GM12878 (cell line): ENCODE measurements at regions not wholly inside any gene's neighbourhood (a gene's known extent, or its start where the extent isn't known, plus 50 kb on each side); places are given as distances from the start of the nearest gene placed in this dataset.

Experiments
- ATAC-seq: fragments of 200-7000 bp; cut with Tn5 transposase; 3 replicates; pipeline ENCODE4 v1.9.1; 2020; ENCODE audit warnings: mild to moderate bottlenecking, moderate library complexity
- BruUV-seq: library from RNA; stranded (reverse); fragments of 400-500 nt; replicated peaks from 2 replicates; lab custom pipeline; 2021; lab: Mats Ljungman, UMichigan
- CTCF ChIA-PET: fragments of 300-600 bp; sonication (Branson Sonifier 250); formaldehyde crosslinking; extraction: SDS; loops from one replicate; lab custom pipeline; 2021; ENCODE audit warnings: inconsistent platforms; lab: Yijun Ruan, JAX
- POLR2A ChIA-PET: fragments of 350-600 bp; formaldehyde crosslinking; extraction: SDS; loops from one replicate; lab custom pipeline; 2021; ENCODE audit warnings: inconsistent platforms; lab: Charles Lee
- RAD21 ChIA-PET: fragments of 300-600 bp; sonication (Branson Sonifier 250); formaldehyde crosslinking; loops from one replicate; lab custom pipeline; 2023; ENCODE audit warnings: antibody characterized with exemption; ENCODE audit not compliant: unreplicated experiment; lab: Charles Lee
- SMC1A ChIA-PET: fragments of 300-600 bp; sonication (Branson Sonifier 250); formaldehyde crosslinking; loops from one replicate; lab custom pipeline; 2023; ENCODE audit not compliant: unreplicated experiment, uncharacterized antibody; lab: Charles Lee
- DNase-seq: peaks from one replicate; pipeline ENCODE4 v3.0.0-alpha.2; 2011; ENCODE audit warnings: low read depth, low spot score
- FAIRE-seq: peaks from 3 replicates; lab custom pipeline; 2011; peaks lifted over from hg19 to GRCh38; lab: Jason Lieb, UNC
- H2AFZ ChIP-seq: 2 replicates; pipeline ENCODE4 v1.6.0; 2011; ENCODE audit warnings: low read depth, low read length, control low read depth; ENCODE audit not compliant: control insufficient read depth
- H3K27ac ChIP-seq: 2 replicates; pipeline ENCODE4 v1.5.1; 2011; ENCODE audit warnings: control low read depth; ENCODE audit not compliant: control insufficient read depth, insufficient read depth
- H3K27me3 ChIP-seq, 2 experiments: replicated peaks in 1 of 2; 2 replicates each; pipeline versions ENCODE4 v1.6.0 to v1.6.1; 2011; ENCODE audit warnings: low read length in 1 of 2; ENCODE audit not compliant: control insufficient read depth in 2 of 2, insufficient read depth in 2 of 2
- H3K36me3 ChIP-seq, 2 experiments: 2 replicates each; pipeline ENCODE4 v1.5.1; 2011; ENCODE audit warnings: low read length in 1 of 2; ENCODE audit not compliant: control insufficient read depth in 2 of 2, insufficient read depth in 2 of 2
- H3K4me1 ChIP-seq: 2 replicates; pipeline ENCODE4 v1.6.1; 2011; ENCODE audit warnings: mild to moderate bottlenecking, low read length, moderate library complexity, mixed read lengths; ENCODE audit not compliant: control insufficient read depth, insufficient read depth
- H3K4me2 ChIP-seq: 2 replicates; pipeline ENCODE4 v1.6.0; 2011; ENCODE audit warnings: control low read depth; ENCODE audit not compliant: control insufficient read depth, insufficient read depth
- H3K4me3 ChIP-seq: fragments of 200-600 bp; sonication (generic); 2 replicates; pipeline ENCODE4 v1.5.1; 2016
- H3K79me2 ChIP-seq: 2 replicates; pipeline ENCODE4 v1.6.0; 2011; ENCODE audit warnings: low read length; ENCODE audit not compliant: control insufficient read depth, insufficient read depth
- H3K9ac ChIP-seq: 2 replicates; pipeline ENCODE4 v1.8.0; 2011; ENCODE audit warnings: low read length, control low read depth, mixed read lengths; ENCODE audit not compliant: control insufficient read depth, insufficient read depth
- H3K9me3 ChIP-seq: replicated peaks from 3 replicates; pipeline ENCODE4 v1.5.1; 2011; ENCODE audit warnings: mild to moderate bottlenecking, low read length; ENCODE audit not compliant: control insufficient read depth, insufficient read depth
- H4K20me1 ChIP-seq: 2 replicates; pipeline ENCODE4 v1.6.0; 2011; ENCODE audit not compliant: control insufficient read depth, insufficient read depth
- BHLHE40 ChIP-seq, 2 experiments: fragments of 450-650 bp in 1 of 2; IDR thresholded peaks; 2 replicates each; pipeline ENCODE4 v1.6.1; 2011 to 2017; ENCODE audit warnings: low read depth in 2 of 2, borderline replicate concordance in 1 of 2, improper control_type of control experiment in 1 of 2, low read length in 1 of 2, mild to moderate bottlenecking in 1 of 2
- CBX5 ChIP-seq: sonication (generic); IDR thresholded peaks from 2 replicates; pipeline ENCODE4 v1.6.1; 2016; ENCODE audit warnings: low read depth, moderate library complexity, mild to moderate bottlenecking, inconsistent platforms
- FOXK2 ChIP-seq: fragments of 450-650 bp; IDR thresholded peaks from 2 replicates; pipeline ENCODE4 v1.6.1; 2017; ENCODE audit warnings: mild to moderate bottlenecking, moderate library complexity
- IRF4 ChIP-seq: IDR thresholded peaks from 2 replicates; pipeline ENCODE4 v1.6.1; 2011; ENCODE audit warnings: low read depth, low read length
- KAT2A ChIP-seq: conservative IDR thresholded peaks from 2 replicates; pipeline ENCODE4 v1.6.1; 2011; ENCODE audit warnings: low read depth, low read length; ENCODE audit not compliant: control insufficient read depth
- SIX5 ChIP-seq: IDR thresholded peaks from 2 replicates; pipeline ENCODE4 v1.6.1; 2011; ENCODE audit warnings: mild to moderate bottlenecking, low read depth, low read length, moderate library complexity; ENCODE audit not compliant: severe bottlenecking
- SMAD1 ChIP-seq: fragments of 450-650 bp; IDR thresholded peaks from 2 replicates; pipeline ENCODE4 v1.6.1; 2018; ENCODE audit warnings: mild to moderate bottlenecking, low read depth; ENCODE audit not compliant: partially characterized antibody
- STAT3 ChIP-seq: IDR thresholded peaks from 2 replicates; pipeline ENCODE4 v1.6.1; 2011; ENCODE audit warnings: low read depth, low read length, improper control_type of control experiment
- ZNF217 ChIP-seq: fragments of 450-650 bp; IDR thresholded peaks from 2 replicates; pipeline ENCODE4 v1.6.1; 2017; ENCODE audit warnings: antibody characterized with exemption, mild to moderate bottlenecking
- WGBS: methylation state at CpG from one replicate; pipeline ENCODE4 v1.1.6; 2016; ENCODE audit warnings: low lambda C conversion rate; ENCODE audit not compliant: insufficient replicate concordance, insufficient coverage; ENCODE audit errors: missing lambda C conversion rate; 5-methylcytosine and 5-hydroxymethylcytosine counted together
- in situ Hi-C: fragments of 300-500 bp; cut with MboI; formaldehyde crosslinking; loops from 9 replicates; pipeline ENCODE4 v1.14.3; 2018; ENCODE audit warnings: mixed read lengths
- intact Hi-C: fragments of 100-400 bp; cut with micrococcal nuclease; formaldehyde crosslinking; loops from one replicate; pipeline ENCODE4 v1.14.2; 2022; ENCODE audit not compliant: unreplicated experiment
- TF ChIP-seq, protein P1 (sequence below): IDR thresholded peaks from 2 replicates; pipeline ENCODE4 v1.6.1; 2012; ENCODE audit warnings: low read depth, low read length, improper control_type of control experiment
- TF ChIP-seq, protein P2 (sequence below): fragments of 450-650 bp; IDR thresholded peaks from 2 replicates; pipeline ENCODE4 v1.6.1; 2018; ENCODE audit warnings: mild to moderate bottlenecking, low read depth, moderate library complexity; ENCODE audit not compliant: partially characterized antibody

DNA sequence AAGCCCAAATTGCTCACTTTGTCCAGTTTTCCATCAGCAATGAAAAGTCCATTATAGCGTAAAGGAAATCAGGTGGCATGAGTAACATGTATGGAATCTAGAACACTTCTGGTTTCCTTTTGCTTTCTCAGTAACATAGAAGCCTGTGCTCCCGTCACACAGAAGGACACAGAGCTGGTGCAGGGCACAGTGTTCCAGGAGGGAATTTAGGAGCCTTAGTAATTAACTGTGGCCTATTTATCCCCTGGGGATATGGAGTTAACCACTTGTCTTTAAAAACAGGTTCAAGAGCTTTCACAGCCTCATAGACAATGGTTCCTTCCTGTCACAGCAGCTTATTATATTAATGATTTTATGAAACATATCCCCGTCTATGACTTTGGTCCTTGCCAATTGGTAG lies 189.9 kb downstream of the NEBL start:
- intact Hi-C loops = no loop called here
- Histone ChIP-seq H3K4me1 (no peaks in the 10 kb centered on the region), H4K20me1 (no peaks in the 10 kb centered on the region), H3K4me3 (no peak overlapping the region), H3K36me3 (no peaks in the 10 kb centered on the region), H3K4me2 (no peak overlapping the region), H3K27ac (no peak overlapping the region), H3K79me2 (no peaks in the 10 kb centered on the region), H3K9ac (no peak overlapping the region), H3K27me3 (no peaks in the 10 kb centered on the region), H2AFZ (no peak overlapping the region), H3K9me3 (no peaks in the 10 kb centered on the region)
- ChIA-PET CTCF (interaction anchor here (1.1 kb wide), 1 partner anchor 759 kb away, joined by 4 read pairs; no protein-coding TSS in a partner anchor), POLR2A (no interaction called here), RAD21 (no interaction called here), SMC1A (interaction anchor here (0.7 kb wide), 2 partner anchors 9 to 40 kb away, joined by 3 read pairs; no protein-coding TSS in a partner anchor)
- in situ Hi-C loops = no loop called here
- no peak for TF ChIP-seq FOXK2
- no peak for TF ChIP-seq SMAD1
- TF ChIP-seq, protein P1, sequence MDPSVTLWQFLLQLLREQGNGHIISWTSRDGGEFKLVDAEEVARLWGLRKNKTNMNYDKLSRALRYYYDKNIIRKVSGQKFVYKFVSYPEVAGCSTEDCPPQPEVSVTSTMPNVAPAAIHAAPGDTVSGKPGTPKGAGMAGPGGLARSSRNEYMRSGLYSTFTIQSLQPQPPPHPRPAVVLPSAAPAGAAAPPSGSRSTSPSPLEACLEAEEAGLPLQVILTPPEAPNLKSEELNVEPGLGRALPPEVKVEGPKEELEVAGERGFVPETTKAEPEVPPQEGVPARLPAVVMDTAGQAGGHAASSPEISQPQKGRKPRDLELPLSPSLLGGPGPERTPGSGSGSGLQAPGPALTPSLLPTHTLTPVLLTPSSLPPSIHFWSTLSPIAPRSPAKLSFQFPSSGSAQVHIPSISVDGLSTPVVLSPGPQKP = no peak
- TF ChIP-seq KAT2A = no peak
- ATAC-seq (no peak), FAIRE-seq (no peak), DNase-seq (no peak)
- 17% methylated on average over 3 of the region's 3 CpGs for WGBS
- BruUV-seq = no TSS peak

DNA sequence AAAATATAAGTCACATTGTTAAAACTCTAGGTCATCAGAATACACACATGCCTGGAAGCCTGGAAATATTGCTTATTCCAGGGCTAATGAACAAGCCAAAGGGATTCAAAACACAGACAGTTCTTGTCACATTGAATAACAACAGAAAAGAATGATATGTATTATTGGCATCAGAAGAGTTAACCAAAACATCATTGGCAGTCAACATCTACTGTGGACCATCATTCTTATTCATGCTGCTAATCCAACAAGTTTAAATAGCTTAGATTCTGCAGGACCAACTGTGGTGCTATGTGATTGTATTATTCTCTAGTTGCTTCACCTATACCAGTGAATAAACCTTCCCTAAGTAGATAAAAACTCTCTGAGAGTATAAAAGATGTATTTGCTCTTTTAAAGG lies 198.3 kb downstream of the NEBL start:
- no peak overlapping the region for H3K9ac ChIP-seq
- H3K27ac ChIP-seq = no peak overlapping the region
- H3K36me3 ChIP-seq = no peaks in the 10 kb centered on the region
- TF ChIP-seq ZNF217 (no peak), IRF4 (no peak), SIX5 (no peak), BHLHE40 (IDR thresholded peaks at IDR 0.05; ENCODE audit: borderline replicate concordance in 1 of 2, low read depth in 2 of 2, low read length in 1 of 2) (no peak), STAT3 (no peak), SMAD1 (no peak), CBX5 (no peak)
- TF ChIP-seq, protein P2, sequence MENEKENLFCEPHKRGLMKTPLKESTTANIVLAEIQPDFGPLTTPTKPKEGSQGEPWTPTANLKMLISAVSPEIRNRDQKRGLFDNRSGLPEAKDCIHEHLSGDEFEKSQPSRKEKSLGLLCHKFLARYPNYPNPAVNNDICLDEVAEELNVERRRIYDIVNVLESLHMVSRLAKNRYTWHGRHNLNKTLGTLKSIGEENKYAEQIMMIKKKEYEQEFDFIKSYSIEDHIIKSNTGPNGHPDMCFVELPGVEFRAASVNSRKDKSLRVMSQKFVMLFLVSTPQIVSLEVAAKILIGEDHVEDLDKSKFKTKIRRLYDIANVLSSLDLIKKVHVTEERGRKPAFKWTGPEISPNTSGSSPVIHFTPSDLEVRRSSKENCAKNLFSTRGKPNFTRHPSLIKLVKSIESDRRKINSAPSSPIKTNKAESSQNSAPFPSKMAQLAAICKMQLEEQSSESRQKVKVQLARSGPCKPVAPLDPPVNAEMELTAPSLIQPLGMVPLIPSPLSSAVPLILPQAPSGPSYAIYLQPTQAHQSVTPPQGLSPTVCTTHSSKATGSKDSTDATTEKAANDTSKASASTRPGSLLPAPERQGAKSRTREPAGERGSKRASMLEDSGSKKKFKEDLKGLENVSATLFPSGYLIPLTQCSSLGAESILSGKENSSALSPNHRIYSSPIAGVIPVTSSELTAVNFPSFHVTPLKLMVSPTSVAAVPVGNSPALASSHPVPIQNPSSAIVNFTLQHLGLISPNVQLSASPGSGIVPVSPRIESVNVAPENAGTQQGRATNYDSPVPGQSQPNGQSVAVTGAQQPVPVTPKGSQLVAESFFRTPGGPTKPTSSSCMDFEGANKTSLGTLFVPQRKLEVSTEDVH = no peak
- no TSS peak for BruUV-seq
- no peak for ATAC-seq
- POLR2A ChIA-PET = no interaction called here
- intact Hi-C loops = no loop called here
- no peaks in the 10 kb centered on the region for H3K4me1 ChIP-seq
- H3K9me3 ChIP-seq = no peaks in the 10 kb centered on the region
- CTCF ChIA-PET = no interaction called here
- H2AFZ ChIP-seq = no peak overlapping the region
- H4K20me1 ChIP-seq = no peaks in the 10 kb centered on the region
- H3K4me2 ChIP-seq = no peak overlapping the region
- in situ Hi-C loops = no loop called here
- H3K4me3 ChIP-seq = no peak overlapping the region
- RAD21 ChIA-PET = no interaction called here
- no peak for FAIRE-seq
- no peak for DNase-seq
- no peaks in the 10 kb centered on the region for H3K79me2 ChIP-seq
- H3K27me3 ChIP-seq = no peaks in the 10 kb centered on the region
- SMC1A ChIA-PET = no interaction called here
